ENCODE measurements at regions not wholly inside any gene's neighbourhood (a gene's known extent, or its start where the extent isn't known, plus 50 kb on each side); places are given as distances from the start of the nearest gene placed in this dataset.
"Not testable (repeated sequence)": the region's sequence is repeated elsewhere in the genome, so short reads cannot be mapped to it uniquely, and the experiment has no call there.

GRCh38 chr10:109327266-109327665, 596.0 kb downstream of the XPNPEP1 start:
- Histone ChIP-seq H3K4me1 (no peaks in the 10 kb centered on the region), H3K27me3 (no peaks in the 10 kb centered on the region), H3K27ac (no peak overlapping the region), H3K36me3 (no peaks in the 10 kb centered on the region), H3K9me3 (no peaks in the 10 kb centered on the region), H3K4me3 (no peak overlapping the region)
- no peak for DNase-seq
- TF ChIP-seq CTCF (IDR thresholded peaks at IDR 0.05), result no peak
- intact Hi-C loops (cut with DNase I; ENCODE audit: low total_unique reads), result no loop called here

- Histone ChIP-seq H3K4me1 (no peaks in the 10 kb centered on the region), H3K9me3 (no peaks in the 10 kb centered on the region), H3K27ac (no peak overlapping the region), H3K4me3 (no peak overlapping the region), H3K36me3 (no peaks in the 10 kb centered on the region), H3K27me3 (no peaks in the 10 kb centered on the region)
- intact Hi-C loops (cut with DNase I; ENCODE audit: low total_unique reads), result no loop called here
- no peak for TF ChIP-seq CTCF (IDR thresholded peaks at IDR 0.05)
- no peak for DNase-seq
Observed at GRCh38 chr10:109324721-109325120, 598.6 kb downstream of the XPNPEP1 start.

GRCh38 chr10:109317746-109318366, 605.5 kb downstream of the XPNPEP1 start:
- H3K27me3 ChIP-seq, result no peaks in the 10 kb centered on the region
- H3K36me3 ChIP-seq, result no peaks in the 10 kb centered on the region
- intact Hi-C loops (cut with DNase I; ENCODE audit: low total_unique reads), result no loop called here
- no peak for DNase-seq
- no peak for TF ChIP-seq CTCF (IDR thresholded peaks at IDR 0.05)
- no peak overlapping the region for H3K4me3 ChIP-seq
- H3K9me3 ChIP-seq, result no peaks in the 10 kb centered on the region
- no peaks in the 10 kb centered on the region for H3K4me1 ChIP-seq
- H3K27ac ChIP-seq, result no peak overlapping the region

- H3K27ac ChIP-seq; H3K4me1 ChIP-seq; H3K9me3 ChIP-seq; H3K27me3 ChIP-seq; DNase-seq; H3K4me3 ChIP-seq; intact Hi-C loops (cut with DNase I; ENCODE audit: low total_unique reads); H3K36me3 ChIP-seq: not testable (repeated sequence)
Observed at GRCh38 chr10:109314016-109314415, 609.3 kb downstream of the XPNPEP1 start.

- H3K9me3 ChIP-seq; H3K27me3 ChIP-seq; DNase-seq; H3K27ac ChIP-seq; intact Hi-C loops (cut with DNase I; ENCODE audit: low total_unique reads); H3K4me3 ChIP-seq; H3K36me3 ChIP-seq; H3K4me1 ChIP-seq: not testable (repeated sequence)
Observed at GRCh38 chr10:109312555-109312954, 610.8 kb downstream of the XPNPEP1 start.

GRCh38 chr10:109308971-109309370, 614.3 kb downstream of the XPNPEP1 start:
- H3K27me3 ChIP-seq, result no peaks in the 10 kb centered on the region
- no peak for DNase-seq
- intact Hi-C loops (cut with DNase I; ENCODE audit: low total_unique reads), result no loop called here
- no peak for TF ChIP-seq CTCF (IDR thresholded peaks at IDR 0.05)
- H3K4me1 ChIP-seq, result no peaks in the 10 kb centered on the region
- H3K9me3 ChIP-seq, result no peaks in the 10 kb centered on the region
- no peaks in the 10 kb centered on the region for H3K36me3 ChIP-seq
- H3K4me3 ChIP-seq, result no peak overlapping the region
- no peak overlapping the region for H3K27ac ChIP-seq

GRCh38 chr10:109307102-109307501, 616.2 kb downstream of the XPNPEP1 start:
- not testable (repeated sequence) for H3K9me3 ChIP-seq

More at GRCh38 chr10:109307102-109307501, 616.2 kb downstream of the XPNPEP1 start:
- H3K36me3 ChIP-seq; H3K4me3 ChIP-seq; DNase-seq; H3K27ac ChIP-seq; H3K27me3 ChIP-seq; H3K4me1 ChIP-seq; intact Hi-C loops (cut with DNase I; ENCODE audit: low total_unique reads): not testable (repeated sequence)
